HepG2 (cell line): ENCODE measurements at regions not wholly inside any gene's neighbourhood (a gene's known extent, or its start where the extent isn't known, plus 50 kb on each side); places are given as distances from the start of the nearest gene placed in this dataset.

Source experiments
- ATAC-seq: fragments of 200-7000 bp; cut with Tn5 transposase; 3 replicates; pipeline ENCODE4 v1.9.1; 2020; ENCODE audit warnings: mild to moderate bottlenecking, moderate library complexity
- BruUV-seq: library from RNA; stranded (reverse); fragments of 400-500 nt; replicated peaks from 2 replicates; lab custom pipeline; 2021; lab: Mats Ljungman, UMichigan
- CTCF ChIA-PET: fragments of 300-600 bp; formaldehyde crosslinking; extraction: SDS; loops from one replicate; lab custom pipeline; 2021; ENCODE audit warnings: low total read pairs, inconsistent platforms, low intra/inter-chr PET ratio; lab: Yijun Ruan, JAX
- POLR2A ChIA-PET: fragments of 350-600 bp; sonication (Branson Sonifier 250); formaldehyde crosslinking; loops from one replicate; lab custom pipeline; 2020; ENCODE audit warnings: antibody characterized with exemption, inconsistent platforms; lab: Yijun Ruan, JAX
- DNase-seq: peaks from one replicate; pipeline ENCODE4 v3.0.0-alpha.2; 2015; ENCODE audit warnings: low spot score
- FAIRE-seq: peaks from 3 replicates; lab custom pipeline; 2011; peaks lifted over from hg19 to GRCh38; lab: Jason Lieb, UNC
- H2AFZ ChIP-seq: one replicate; pipeline ENCODE4 v1.6.1; 2011; ENCODE audit warnings: low read length, inconsistent platforms
- H3K27ac ChIP-seq: fragments of 300-600 bp; 3 replicates; pipeline ENCODE4 v1.8.0; 2011; ENCODE audit warnings: mixed run types, mild to moderate bottlenecking, mixed read lengths, low read length, inconsistent platforms; ENCODE audit not compliant: insufficient read depth; ENCODE audit errors: extremely low read length
- H3K27me3 ChIP-seq, 2 experiments: fragments of 200-600 bp in 1 of 2; 2 replicates in 1 of 2; 3 replicates in 1 of 2; pipeline versions ENCODE4 v1.6.0 to v1.8.0; 2011; ENCODE audit warnings: low read length in 2 of 2, mild to moderate bottlenecking in 2 of 2, moderate library complexity in 2 of 2, inconsistent platforms in 1 of 2; ENCODE audit not compliant: insufficient read depth in 2 of 2, control insufficient read depth in 1 of 2
- H3K36me3 ChIP-seq, 2 experiments: fragments of 200-600 bp in 1 of 2; replicated peaks in 1 of 2; 2 replicates in 1 of 2; 3 replicates in 1 of 2; pipeline versions ENCODE4 v1.5.1 to v1.8.0; 2011; ENCODE audit warnings: low read length in 2 of 2, inconsistent platforms in 1 of 2; ENCODE audit not compliant: insufficient read depth in 2 of 2, control insufficient read depth in 1 of 2
- H3K4me1 ChIP-seq: 2 replicates; pipeline ENCODE4 v1.5.1; 2012; ENCODE audit warnings: low read length, inconsistent platforms; ENCODE audit not compliant: insufficient read depth
- H3K4me2 ChIP-seq: 2 replicates; pipeline ENCODE4 v1.6.0; 2011; ENCODE audit warnings: low read depth, low read length, inconsistent platforms
- H3K4me3 ChIP-seq, 3 experiments: fragments of 200-600 bp in 1 of 3; sonication (generic), shearing (Covaris generic) in 1 of 3; replicated peaks in 1 of 3; 2 replicates each; pipeline ENCODE4 v1.5.1; 2011 to 2016; ENCODE audit warnings: low read length in 3 of 3, inconsistent platforms in 2 of 3, low read depth in 2 of 3, mild to moderate bottlenecking in 2 of 3, control low read depth in 1 of 3, mixed read lengths in 1 of 3; ENCODE audit not compliant: insufficient read depth in 1 of 3
- H3K79me2 ChIP-seq: one replicate; pipeline ENCODE4 v1.6.1; 2011; ENCODE audit warnings: low read length, inconsistent platforms; ENCODE audit not compliant: insufficient read depth
- H3K9ac ChIP-seq: 2 replicates; pipeline ENCODE4 v1.6.0; 2011; ENCODE audit warnings: mild to moderate bottlenecking, low read depth, low read length, inconsistent platforms; ENCODE audit not compliant: insufficient read depth
- H3K9me3 ChIP-seq: 2 replicates; pipeline ENCODE4 v1.5.1; 2012; ENCODE audit warnings: mild to moderate bottlenecking, low read length
- H4K20me1 ChIP-seq: 2 replicates; pipeline ENCODE4 v1.6.0; 2011; ENCODE audit warnings: inconsistent platforms, mild to moderate bottlenecking, low read length, moderate library complexity; ENCODE audit not compliant: insufficient read depth
- E2F5 ChIP-seq: sonication (generic); formaldehyde crosslinking; conservative IDR thresholded peaks from 2 replicates; pipeline ENCODE4 v1.4.0; 2020; ENCODE audit warnings: missing genetic modification reagents
- PLRG1 ChIP-seq: fragments of 450-650 bp; conservative IDR thresholded peaks from 2 replicates; pipeline ENCODE4 v1.6.1; 2016
- SMAD3 ChIP-seq: sonication (generic); formaldehyde crosslinking; IDR thresholded peaks from 2 replicates; pipeline ENCODE4 v1.4.0; 2020; ENCODE audit warnings: missing genetic modification reagents
- SYNCRIP ChIP-seq: fragments of 200-400 bp; formaldehyde crosslinking; IDR thresholded peaks from 2 replicates; pipeline ENCODE4 v1.6.1; 2018; ENCODE audit warnings: mild to moderate bottlenecking, low read depth, low read length; ENCODE audit not compliant: insufficient read depth
- ZNF567 ChIP-seq: sonication (generic); formaldehyde crosslinking; IDR thresholded peaks from 2 replicates; pipeline ENCODE4 v1.8.1; 2023; ENCODE audit warnings: mild to moderate bottlenecking, missing genetic modification reagents, borderline replicate concordance
- ZNF883 ChIP-seq: sonication (generic); formaldehyde crosslinking; IDR thresholded peaks from 2 replicates; pipeline ENCODE4 v1.5.1; 2020; ENCODE audit warnings: mild to moderate bottlenecking, missing genetic modification reagents; ENCODE audit errors: not compliant biosample characterization
- WGBS: methylation state at CpG from one replicate; pipeline ENCODE4 v1.1.6; 2017; ENCODE audit warnings: low lambda C conversion rate; 5-methylcytosine and 5-hydroxymethylcytosine counted together
- in situ Hi-C: cut with HindIII; loops from 2 replicates; pipeline ENCODE4 v1.10.0; 2017; ENCODE audit warnings: low pct_unique_long_range_greater_than_20kb; ENCODE audit not compliant: extremely low pct_ligation_motif_present
- intact Hi-C: fragments of 100-400 bp; cut with micrococcal nuclease; formaldehyde crosslinking; loops from one replicate; pipeline ENCODE4 v1.10.0; 2022; ENCODE audit not compliant: unreplicated experiment
- TF ChIP-seq, protein P1 (sequence below): IDR thresholded peaks from 2 replicates; pipeline ENCODE4 v1.6.1; 2016; ENCODE audit warnings: low read depth, missing genetic modification reagents, missing compliant biosample characterization
- TF ChIP-seq, protein P2 (sequence below): sonication (generic); formaldehyde crosslinking; IDR thresholded peaks from 2 replicates; pipeline ENCODE4 v1.4.0; 2020; ENCODE audit warnings: mild to moderate bottlenecking, missing genetic modification reagents
- TF ChIP-seq, protein P3 (sequence below): sonication (generic); formaldehyde crosslinking; IDR thresholded peaks from 2 replicates; pipeline ENCODE4 v1.5.1; 2020; ENCODE audit warnings: mild to moderate bottlenecking, missing genetic modification reagents

DNA sequence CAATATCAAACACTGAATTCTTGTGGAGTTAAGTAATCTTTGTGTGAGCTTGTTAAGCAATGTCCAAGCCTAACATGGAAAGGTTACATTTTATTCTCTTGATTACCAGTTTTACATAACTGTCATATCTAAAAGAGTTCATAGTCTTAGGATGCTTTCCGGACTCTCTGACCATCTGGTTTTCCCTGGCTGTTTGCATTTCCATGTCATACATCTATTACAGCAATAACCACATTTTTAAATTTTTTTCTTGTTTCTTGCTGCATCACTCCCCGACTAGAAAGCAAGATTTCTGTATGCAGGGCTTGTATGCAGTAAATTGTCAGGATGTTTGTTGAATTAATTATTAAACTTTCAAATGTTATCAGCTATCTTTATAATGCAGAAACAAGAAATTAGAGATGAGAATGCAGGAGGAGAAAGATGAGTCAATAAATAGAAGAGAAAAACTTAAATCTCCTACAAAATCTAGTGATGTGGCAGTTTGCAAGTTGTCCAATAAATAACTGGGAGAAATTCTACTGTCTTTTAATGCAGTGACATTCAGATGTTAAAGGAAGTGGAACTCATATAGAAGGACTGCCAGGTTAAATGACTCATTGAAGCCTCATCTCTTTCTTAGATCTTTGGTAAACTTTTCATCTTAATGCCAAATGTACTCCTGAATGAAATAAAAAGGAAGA lies 179.6 kb upstream of the SGCD start:
- ATAC-seq (no peak), DNase-seq (no peak), FAIRE-seq (no peak)
- intact Hi-C loops (no loop called here), in situ Hi-C loops (no loop called here)
- BruUV-seq, result no TSS peak
- peaks cover 17% of the 10 kb centered on the region for H3K9me3 ChIP-seq
- no peaks in the 10 kb centered on the region for H3K27me3 ChIP-seq
- ChIA-PET POLR2A (no interaction called here), CTCF (no interaction called here)
- H3K4me1 ChIP-seq, result no peaks in the 10 kb centered on the region
- H3K27ac ChIP-seq, result no peak overlapping the region
- H3K79me2 ChIP-seq, result no peaks in the 10 kb centered on the region
- no peak overlapping the region for H3K9ac ChIP-seq
- WGBS, result 2% methylated on average over 2 of the region's 2 CpGs
- H2AFZ ChIP-seq, result no peak overlapping the region
- no peaks in the 10 kb centered on the region for H4K20me1 ChIP-seq
- H3K4me2 ChIP-seq, result no peak overlapping the region
- no peak overlapping the region for H3K4me3 ChIP-seq
- H3K36me3 ChIP-seq, result no peaks in the 10 kb centered on the region
- TF ChIP-seq, protein P1, sequence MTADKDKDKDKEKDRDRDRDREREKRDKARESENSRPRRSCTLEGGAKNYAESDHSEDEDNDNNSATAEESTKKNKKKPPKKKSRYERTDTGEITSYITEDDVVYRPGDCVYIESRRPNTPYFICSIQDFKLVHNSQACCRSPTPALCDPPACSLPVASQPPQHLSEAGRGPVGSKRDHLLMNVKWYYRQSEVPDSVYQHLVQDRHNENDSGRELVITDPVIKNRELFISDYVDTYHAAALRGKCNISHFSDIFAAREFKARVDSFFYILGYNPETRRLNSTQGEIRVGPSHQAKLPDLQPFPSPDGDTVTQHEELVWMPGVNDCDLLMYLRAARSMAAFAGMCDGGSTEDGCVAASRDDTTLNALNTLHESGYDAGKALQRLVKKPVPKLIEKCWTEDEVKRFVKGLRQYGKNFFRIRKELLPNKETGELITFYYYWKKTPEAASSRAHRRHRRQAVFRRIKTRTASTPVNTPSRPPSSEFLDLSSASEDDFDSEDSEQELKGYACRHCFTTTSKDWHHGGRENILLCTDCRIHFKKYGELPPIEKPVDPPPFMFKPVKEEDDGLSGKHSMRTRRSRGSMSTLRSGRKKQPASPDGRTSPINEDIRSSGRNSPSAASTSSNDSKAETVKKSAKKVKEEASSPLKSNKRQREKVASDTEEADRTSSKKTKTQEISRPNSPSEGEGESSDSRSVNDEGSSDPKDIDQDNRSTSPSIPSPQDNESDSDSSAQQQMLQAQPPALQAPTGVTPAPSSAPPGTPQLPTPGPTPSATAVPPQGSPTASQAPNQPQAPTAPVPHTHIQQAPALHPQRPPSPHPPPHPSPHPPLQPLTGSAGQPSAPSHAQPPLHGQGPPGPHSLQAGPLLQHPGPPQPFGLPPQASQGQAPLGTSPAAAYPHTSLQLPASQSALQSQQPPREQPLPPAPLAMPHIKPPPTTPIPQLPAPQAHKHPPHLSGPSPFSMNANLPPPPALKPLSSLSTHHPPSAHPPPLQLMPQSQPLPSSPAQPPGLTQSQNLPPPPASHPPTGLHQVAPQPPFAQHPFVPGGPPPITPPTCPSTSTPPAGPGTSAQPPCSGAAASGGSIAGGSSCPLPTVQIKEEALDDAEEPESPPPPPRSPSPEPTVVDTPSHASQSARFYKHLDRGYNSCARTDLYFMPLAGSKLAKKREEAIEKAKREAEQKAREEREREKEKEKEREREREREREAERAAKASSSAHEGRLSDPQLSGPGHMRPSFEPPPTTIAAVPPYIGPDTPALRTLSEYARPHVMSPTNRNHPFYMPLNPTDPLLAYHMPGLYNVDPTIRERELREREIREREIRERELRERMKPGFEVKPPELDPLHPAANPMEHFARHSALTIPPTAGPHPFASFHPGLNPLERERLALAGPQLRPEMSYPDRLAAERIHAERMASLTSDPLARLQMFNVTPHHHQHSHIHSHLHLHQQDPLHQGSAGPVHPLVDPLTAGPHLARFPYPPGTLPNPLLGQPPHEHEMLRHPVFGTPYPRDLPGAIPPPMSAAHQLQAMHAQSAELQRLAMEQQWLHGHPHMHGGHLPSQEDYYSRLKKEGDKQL (CRISPR knock-in tag), result no peak
- TF ChIP-seq ZNF567 (CRISPR knock-in tag) (no peak), E2F5 (CRISPR knock-in tag) (no peak), PLRG1 (no peak), SYNCRIP (no peak), SMAD3 (CRISPR knock-in tag) (no peak), ZNF883 (CRISPR knock-in tag) (no peak)
- TF ChIP-seq, protein P2, sequence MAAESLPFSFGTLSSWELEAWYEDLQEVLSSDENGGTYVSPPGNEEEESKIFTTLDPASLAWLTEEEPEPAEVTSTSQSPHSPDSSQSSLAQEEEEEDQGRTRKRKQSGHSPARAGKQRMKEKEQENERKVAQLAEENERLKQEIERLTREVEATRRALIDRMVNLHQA (CRISPR knock-in tag), result no peak
- TF ChIP-seq, protein P3, sequence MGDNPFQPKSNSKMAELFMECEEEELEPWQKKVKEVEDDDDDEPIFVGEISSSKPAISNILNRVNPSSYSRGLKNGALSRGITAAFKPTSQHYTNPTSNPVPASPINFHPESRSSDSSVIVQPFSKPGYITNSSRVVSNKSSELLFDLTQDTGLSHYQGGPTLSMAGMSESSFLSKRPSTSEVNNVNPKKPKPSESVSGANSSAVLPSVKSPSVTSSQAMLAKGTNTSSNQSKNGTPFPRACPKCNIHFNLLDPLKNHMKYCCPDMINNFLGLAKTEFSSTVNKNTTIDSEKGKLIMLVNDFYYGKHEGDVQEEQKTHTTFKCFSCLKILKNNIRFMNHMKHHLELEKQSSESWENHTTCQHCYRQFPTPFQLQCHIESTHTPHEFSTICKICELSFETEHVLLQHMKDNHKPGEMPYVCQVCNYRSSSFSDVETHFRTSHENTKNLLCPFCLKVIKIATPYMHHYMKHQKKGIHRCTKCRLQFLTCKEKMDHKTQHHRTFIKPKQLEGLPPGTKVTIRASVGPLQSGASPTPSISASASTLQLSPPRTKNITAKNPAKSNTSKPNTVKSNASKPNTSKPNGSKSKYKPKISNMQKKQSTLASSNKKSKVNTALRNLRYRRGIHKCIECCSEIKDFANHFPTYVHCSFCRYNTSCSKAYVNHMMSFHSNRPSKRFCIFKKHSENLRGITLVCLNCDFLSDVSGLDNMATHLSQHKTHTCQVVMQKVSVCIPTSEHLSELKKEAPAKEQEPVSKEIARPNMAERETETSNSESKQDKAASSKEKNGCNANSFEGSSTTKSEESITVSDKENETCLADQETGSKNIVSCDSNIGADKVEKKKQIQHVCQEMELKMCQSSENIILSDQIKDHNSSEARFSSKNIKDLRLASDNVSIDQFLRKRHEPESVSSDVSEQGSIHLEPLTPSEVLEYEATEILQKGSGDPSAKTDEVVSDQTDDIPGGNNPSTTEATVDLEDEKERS (CRISPR knock-in tag), result no peak
